ENCODE measurements at regions not wholly inside any gene's neighbourhood (a gene's known extent, or its start where the extent isn't known, plus 50 kb on each side); places are given as distances from the start of the nearest gene placed in this dataset.

DNA sequence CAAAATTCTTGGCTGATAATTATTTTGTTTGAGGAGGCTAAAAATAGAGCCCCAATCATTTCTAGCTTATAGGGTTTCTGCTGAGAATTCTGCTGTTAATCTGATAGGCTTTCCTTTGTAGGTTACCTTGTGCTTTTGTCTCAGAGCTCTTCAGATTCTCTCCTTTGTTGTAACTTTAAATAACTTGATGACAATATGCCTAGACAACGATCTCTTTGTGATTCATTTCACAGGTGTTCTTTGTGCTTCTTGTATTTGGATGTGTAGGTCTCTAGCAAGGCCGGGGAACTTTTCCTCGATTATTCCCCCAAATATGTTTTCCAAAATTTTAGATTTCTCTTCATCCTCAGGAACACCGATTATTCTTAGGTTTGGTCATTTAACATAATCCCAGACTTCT is 376.5 kb upstream of the MAN1A1 start:
- intact Hi-C loops (cut with DNase I; ENCODE audit: low total_unique reads) = no loop called here
- Histone ChIP-seq H3K4me3 (no peak overlapping the region), H3K27ac (no peak overlapping the region), H3K27me3 (replicated peaks in 1 of 7) (no peaks in the 10 kb centered on the region), H3K9me3 (no peaks in the 10 kb centered on the region), H3K4me1 (no peaks in the 10 kb centered on the region), H3K36me3 (no peaks in the 10 kb centered on the region)
- TF ChIP-seq POLR2A (IDR thresholded peaks at IDR 0.05) (no peak), POLR2AphosphoS5 (IDR thresholded peaks at IDR 0.05) (no peak)
- TF ChIP-seq, protein P1, sequence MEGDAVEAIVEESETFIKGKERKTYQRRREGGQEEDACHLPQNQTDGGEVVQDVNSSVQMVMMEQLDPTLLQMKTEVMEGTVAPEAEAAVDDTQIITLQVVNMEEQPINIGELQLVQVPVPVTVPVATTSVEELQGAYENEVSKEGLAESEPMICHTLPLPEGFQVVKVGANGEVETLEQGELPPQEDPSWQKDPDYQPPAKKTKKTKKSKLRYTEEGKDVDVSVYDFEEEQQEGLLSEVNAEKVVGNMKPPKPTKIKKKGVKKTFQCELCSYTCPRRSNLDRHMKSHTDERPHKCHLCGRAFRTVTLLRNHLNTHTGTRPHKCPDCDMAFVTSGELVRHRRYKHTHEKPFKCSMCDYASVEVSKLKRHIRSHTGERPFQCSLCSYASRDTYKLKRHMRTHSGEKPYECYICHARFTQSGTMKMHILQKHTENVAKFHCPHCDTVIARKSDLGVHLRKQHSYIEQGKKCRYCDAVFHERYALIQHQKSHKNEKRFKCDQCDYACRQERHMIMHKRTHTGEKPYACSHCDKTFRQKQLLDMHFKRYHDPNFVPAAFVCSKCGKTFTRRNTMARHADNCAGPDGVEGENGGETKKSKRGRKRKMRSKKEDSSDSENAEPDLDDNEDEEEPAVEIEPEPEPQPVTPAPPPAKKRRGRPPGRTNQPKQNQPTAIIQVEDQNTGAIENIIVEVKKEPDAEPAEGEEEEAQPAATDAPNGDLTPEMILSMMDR (IDR thresholded peaks at IDR 0.05 in 8 of 11, conservative IDR thresholded peaks at IDR 0.05 in 3 of 11) = no peak
- DNase-seq = no peak
- WGBS, 5 donors = 78 to 89% (median 88%) methylated on average over 4 of the region's 4 CpGs

DNA sequence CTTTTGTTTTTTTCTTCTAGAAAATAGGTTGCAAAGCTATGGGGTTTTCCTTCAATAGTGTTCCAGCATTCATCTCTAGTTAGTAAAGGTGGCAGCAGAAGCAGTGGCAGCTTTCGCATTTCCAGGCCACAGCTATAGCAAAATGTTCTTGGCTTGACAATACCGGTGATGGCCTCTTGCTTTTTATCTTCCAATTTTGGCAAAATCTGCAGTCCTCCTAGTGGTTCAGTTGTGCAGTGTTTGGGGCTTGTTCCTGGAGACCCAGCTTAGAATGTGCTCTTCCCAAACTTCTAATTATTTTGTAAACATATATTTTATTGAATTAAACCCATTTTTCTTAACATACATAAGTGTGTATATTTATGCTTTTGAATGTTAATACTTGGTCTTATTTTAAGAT is 370.6 kb upstream of the MAN1A1 start:
- no peaks in the 10 kb centered on the region for H3K9me3 ChIP-seq
- peaks cover 0 to 20% (median 2%) of the 10 kb centered on the region in 6 donors for H3K4me1 ChIP-seq
- WGBS, 5 donors = 83 to 93% (median 90%) methylated on average over 2 of the region's 2 CpGs
- no peaks in the 10 kb centered on the region for H3K27me3 ChIP-seq (replicated peaks in 1 of 7)
- no peak for TF ChIP-seq POLR2AphosphoS5 (IDR thresholded peaks at IDR 0.05)
- no peaks in the 10 kb centered on the region for H3K36me3 ChIP-seq
- intact Hi-C loops (cut with DNase I; ENCODE audit: low total_unique reads) = no loop called here
- no peak overlapping the region for H3K27ac ChIP-seq
- no peak overlapping the region for H3K4me3 ChIP-seq
- no peak for DNase-seq

DNA sequence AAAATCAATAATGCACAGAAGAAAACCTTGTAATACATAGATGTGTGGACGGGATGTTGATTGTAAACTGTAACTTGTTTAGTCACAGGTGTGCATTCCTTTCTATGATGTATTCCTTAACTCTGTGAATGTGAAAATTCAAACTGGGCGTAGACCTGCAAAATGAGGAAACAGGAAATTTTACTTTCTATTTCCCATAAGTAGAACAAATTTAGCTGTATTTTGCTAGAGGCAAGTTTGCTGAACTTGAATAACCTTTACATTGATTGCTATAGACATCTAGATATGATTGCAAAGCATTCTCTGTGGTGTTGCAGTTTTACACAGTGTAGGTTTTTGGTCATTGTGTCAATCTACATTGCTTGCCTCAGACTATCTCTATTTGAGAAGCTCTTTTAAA is 368.4 kb upstream of the MAN1A1 start:
- WGBS, 5 donors = 49 to 70% (median 54%) methylated on average over 2 of the region's 2 CpGs
- intact Hi-C loops (cut with DNase I; ENCODE audit: low total_unique reads) = no loop called here
- Histone ChIP-seq H3K36me3 (no peaks in the 10 kb centered on the region), H3K9me3 (no peaks in the 10 kb centered on the region), H3K4me1 (peaks cover 0 to 20% (median 2%) of the 10 kb centered on the region in 6 donors), H3K27me3 (replicated peaks in 1 of 7) (no peaks in the 10 kb centered on the region), H3K4me3 (no peak overlapping the region), H3K27ac (no peak overlapping the region)
- TF ChIP-seq, protein P1 (IDR thresholded peaks at IDR 0.05 in 8 of 11, conservative IDR thresholded peaks at IDR 0.05 in 3 of 11) = no peak
- no peak for TF ChIP-seq POLR2AphosphoS5 (IDR thresholded peaks at IDR 0.05)
- no peak for TF ChIP-seq POLR2A (IDR thresholded peaks at IDR 0.05)
- no peak for DNase-seq

DNA sequence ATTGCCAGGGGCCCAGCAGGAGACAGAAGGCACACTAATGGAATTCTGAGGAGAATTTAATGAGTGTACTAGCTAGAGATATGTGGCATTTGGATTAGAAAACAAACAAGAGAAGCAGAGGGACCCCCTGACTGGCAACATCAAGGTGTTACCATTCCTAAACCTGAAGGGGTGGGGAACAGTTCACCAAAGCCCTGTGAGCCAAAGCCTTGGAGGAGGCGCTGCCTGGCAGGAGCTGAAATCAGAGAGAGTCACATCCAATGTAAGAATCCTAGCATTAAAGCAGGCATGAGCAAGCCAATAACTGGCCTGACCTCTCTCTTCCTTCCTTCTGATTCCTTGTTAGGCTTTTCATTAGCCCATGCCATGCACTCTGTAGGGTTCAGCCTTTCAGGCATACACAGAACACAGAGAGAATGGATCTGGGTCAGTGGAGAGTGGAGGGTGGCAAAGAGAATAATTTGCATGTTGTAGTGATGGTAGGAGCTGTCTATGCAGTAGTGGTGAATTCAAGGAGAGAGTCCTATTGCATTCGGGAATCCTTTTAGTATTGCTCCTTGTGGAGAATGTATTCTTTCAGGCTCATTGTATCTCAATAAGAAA is 367.2 kb upstream of the MAN1A1 start:
- 95 to 100% (median 97%) methylated on average over 2 of the region's 2 CpGs for WGBS, 5 donors
- Histone ChIP-seq H3K36me3 (no peaks in the 10 kb centered on the region), H3K4me3 (no peak overlapping the region), H3K9me3 (peaks cover 0 to 9% (median 0%) of the 10 kb centered on the region in 8 donors), H3K27me3 (replicated peaks in 1 of 7) (no peaks in the 10 kb centered on the region), H3K4me1 (peaks cover 0 to 20% (median 2%) of the 10 kb centered on the region in 6 donors), H3K27ac (no peak overlapping the region)
- intact Hi-C loops (cut with DNase I; ENCODE audit: low total_unique reads) = no loop called here
- no peak for TF ChIP-seq POLR2A (IDR thresholded peaks at IDR 0.05)
- TF ChIP-seq, protein P1 (IDR thresholded peaks at IDR 0.05 in 8 of 11, conservative IDR thresholded peaks at IDR 0.05 in 3 of 11) = no peak
- TF ChIP-seq POLR2AphosphoS5 (IDR thresholded peaks at IDR 0.05) = no peak
- DNase-seq = no peak

DNA sequence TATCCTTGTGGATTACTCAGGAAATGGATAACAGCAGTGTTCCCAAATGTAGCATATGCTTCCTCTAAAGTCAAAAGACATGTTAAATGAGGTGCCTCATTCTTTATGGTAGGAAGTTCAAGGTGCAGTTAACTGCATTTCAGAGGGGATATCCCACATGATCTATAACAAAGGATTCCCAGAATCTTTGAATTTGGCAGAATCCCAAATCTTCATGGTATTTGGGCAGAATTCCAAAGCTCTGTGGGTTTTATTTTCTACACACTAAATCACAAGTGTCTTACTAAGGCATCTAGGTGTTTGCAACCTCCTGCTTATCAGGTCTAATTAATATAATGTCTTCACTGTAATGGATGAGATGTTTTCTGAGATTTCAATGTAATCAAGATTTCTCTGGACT is 364.3 kb upstream of the MAN1A1 start:
- no peak for DNase-seq
- Histone ChIP-seq H3K4me3 (no peak overlapping the region), H3K27me3 (replicated peaks in 1 of 7) (no peaks in the 10 kb centered on the region), H3K36me3 (no peaks in the 10 kb centered on the region), H3K9me3 (peaks cover 0 to 9% (median 0%) of the 10 kb centered on the region in 8 donors), H3K4me1 (peaks cover 0 to 19% (median 2%) of the 10 kb centered on the region in 6 donors), H3K27ac (no peak overlapping the region)
- intact Hi-C loops (cut with DNase I; ENCODE audit: low total_unique reads) = no loop called here
- no peak for TF ChIP-seq POLR2AphosphoS5 (IDR thresholded peaks at IDR 0.05)
- TF ChIP-seq POLR2A (IDR thresholded peaks at IDR 0.05) = no peak
- TF ChIP-seq, protein P1 (IDR thresholded peaks at IDR 0.05 in 8 of 11, conservative IDR thresholded peaks at IDR 0.05 in 3 of 11) = no peak

Data from spleen (tissue), 11 donors.